ENCODE measurements at regions not wholly inside any gene's neighbourhood (a gene's known extent, or its start where the extent isn't known, plus 50 kb on each side); places are given as distances from the start of the nearest gene placed in this dataset.

GRCh38 chr10:108561649-108562048 is 1361.7 kb downstream of the XPNPEP1 start:
- no peak for TF ChIP-seq CTCF (IDR thresholded peaks at IDR 0.05; ENCODE audit: poor library complexity, severe bottlenecking)
- TF ChIP-seq EP300 (conservative IDR thresholded peaks at IDR 0.05; ENCODE audit: poor library complexity, severe bottlenecking) = no peak
- no peak for TF ChIP-seq SMC3 (conservative IDR thresholded peaks at IDR 0.05; ENCODE audit: poor library complexity)
- no peak for TF ChIP-seq REST (IDR thresholded peaks at IDR 0.05; ENCODE audit: borderline replicate concordance)
